Skeletal muscle tissue (tissue), 3 donors: ENCODE measurements at regions not wholly inside any gene's neighbourhood (a gene's known extent, or its start where the extent isn't known, plus 50 kb on each side); places are given as distances from the start of the nearest gene placed in this dataset.

Source experiments
- H3K27ac ChIP-seq: one replicate; pipeline ENCODE4 v1.7.0; 2013; ENCODE audit warnings: mild to moderate bottlenecking, low read depth, low read length, inconsistent platforms
- H3K27me3 ChIP-seq, 3 donors: one replicate each; pipeline ENCODE4 v1.7.0; 2013; ENCODE audit warnings: low read length in 3 of 3; ENCODE audit not compliant: control insufficient read depth in 3 of 3, insufficient read depth in 3 of 3
- H3K36me3 ChIP-seq, 3 donors: one replicate each; pipeline ENCODE4 v1.7.0; 2013; ENCODE audit warnings: low read length in 3 of 3; ENCODE audit not compliant: control insufficient read depth in 3 of 3, insufficient read depth in 3 of 3
- H3K4me1 ChIP-seq, 3 donors: one replicate each; pipeline ENCODE4 v1.7.0; 2013; ENCODE audit warnings: low read length in 3 of 3, mild to moderate bottlenecking in 3 of 3; ENCODE audit not compliant: control insufficient read depth in 3 of 3, insufficient read depth in 3 of 3
- H3K4me3 ChIP-seq, 3 donors: one replicate each; pipeline ENCODE4 v1.7.0; 2013; ENCODE audit warnings: low read length in 3 of 3
- H3K9ac ChIP-seq, 3 donors: one replicate each; pipeline ENCODE4 v1.7.0; 2013; ENCODE audit warnings: low read length in 3 of 3, mild to moderate bottlenecking in 3 of 3, moderate library complexity in 2 of 3, low read depth in 1 of 3
- H3K9me3 ChIP-seq, 3 donors: one replicate each; pipeline ENCODE4 v1.7.0; 2013; ENCODE audit warnings: low read length in 3 of 3; ENCODE audit not compliant: control insufficient read depth in 3 of 3
- donor health status: Osteomylitis.

GRCh38 chr7:30212701-30213111, 71.7 kb upstream of the ZNRF2 start:
- Histone ChIP-seq H3K9ac (no peak overlapping the region), H3K9me3 (no peaks in the 10 kb centered on the region), H3K27ac (no peak overlapping the region), H3K27me3 (no peaks in the 10 kb centered on the region), H3K4me3 (no peak overlapping the region), H3K36me3 (no peaks in the 10 kb centered on the region), H3K4me1 (peaks cover 0 to 8% (median 0%) of the 10 kb centered on the region in 3 donors)

GRCh38 chr7:30213637-30214036, 70.8 kb upstream of the ZNRF2 start:
- Histone ChIP-seq H3K27me3 (no peaks in the 10 kb centered on the region), H3K36me3 (no peaks in the 10 kb centered on the region), H3K9ac (no peak overlapping the region), H3K9me3 (no peaks in the 10 kb centered on the region), H3K4me1 (peaks cover 0 to 8% (median 0%) of the 10 kb centered on the region in 3 donors), H3K4me3 (no peak overlapping the region), H3K27ac (no peak overlapping the region)

- no peak overlapping the region for H3K27ac ChIP-seq
- no peak overlapping the region for H3K9ac ChIP-seq
- H3K4me3 ChIP-seq = no peak overlapping the region
- peaks cover 0 to 8% (median 0%) of the 10 kb centered on the region in 3 donors for H3K4me1 ChIP-seq
- peaks cover 0 to 3% (median 0%) of the 10 kb centered on the region in 3 donors for H3K9me3 ChIP-seq
- no peaks in the 10 kb centered on the region for H3K27me3 ChIP-seq
- no peaks in the 10 kb centered on the region for H3K36me3 ChIP-seq
Observed at GRCh38 chr7:30214651-30215137, 69.7 kb upstream of the ZNRF2 start.

- H3K27me3 ChIP-seq = no peaks in the 10 kb centered on the region
- H3K9ac ChIP-seq = no peak overlapping the region
- H3K4me1 ChIP-seq = peaks cover 17 to 24% (median 20%) of the 10 kb centered on the region in 3 donors
- no peak overlapping the region for H3K4me3 ChIP-seq
- no peaks in the 10 kb centered on the region for H3K36me3 ChIP-seq
- H3K27ac ChIP-seq = no peak overlapping the region
- peaks cover 0 to 3% (median 0%) of the 10 kb centered on the region in 3 donors for H3K9me3 ChIP-seq
Observed at GRCh38 chr7:30221764-30222163, 62.6 kb upstream of the ZNRF2 start.

GRCh38 chr7:30222515-30223215, 61.7 kb upstream of the ZNRF2 start:
- Histone ChIP-seq H3K27ac (no peak overlapping the region), H3K27me3 (no peaks in the 10 kb centered on the region), H3K9me3 (peaks cover 0 to 3% (median 0%) of the 10 kb centered on the region in 3 donors), H3K36me3 (no peaks in the 10 kb centered on the region), H3K9ac (no peak overlapping the region), H3K4me3 (no peak overlapping the region), H3K4me1 (peaks cover 18 to 27% (median 23%) of the 10 kb centered on the region in 3 donors)

GRCh38 chr7:30223896-30224295, 60.5 kb upstream of the ZNRF2 start:
- H3K4me1 ChIP-seq = peaks cover 18 to 27% (median 23%) of the 10 kb centered on the region in 3 donors
- H3K36me3 ChIP-seq = no peaks in the 10 kb centered on the region
- H3K27ac ChIP-seq = no peak overlapping the region
- H3K9me3 ChIP-seq = peaks cover 0 to 3% (median 0%) of the 10 kb centered on the region in 3 donors
- no peak overlapping the region for H3K9ac ChIP-seq
- H3K4me3 ChIP-seq = no peak overlapping the region
- no peaks in the 10 kb centered on the region for H3K27me3 ChIP-seq

- Histone ChIP-seq H3K9me3 (no peaks in the 10 kb centered on the region), H3K4me1 (peaks cover 18 to 27% (median 23%) of the 10 kb centered on the region in 3 donors), H3K4me3 (no peak overlapping the region), H3K27me3 (no peaks in the 10 kb centered on the region), H3K27ac (peak overlapping the region; percentile 93), H3K36me3 (no peaks in the 10 kb centered on the region), H3K9ac (no peak overlapping the region)
Observed at GRCh38 chr7:30224511-30225062, 59.8 kb upstream of the ZNRF2 start.

- Histone ChIP-seq H3K9me3 (no peaks in the 10 kb centered on the region), H3K27ac (peak overlapping the region; percentile 93), H3K36me3 (no peaks in the 10 kb centered on the region), H3K27me3 (no peaks in the 10 kb centered on the region), H3K4me3 (peak overlapping the region in 2 of 3 donors; percentile 41 to 49), H3K9ac (peak overlapping the region; percentile 30 to 85 (median 64)), H3K4me1 (peaks cover 18 to 27% (median 23%) of the 10 kb centered on the region in 3 donors)
Observed at GRCh38 chr7:30225863-30226613, 58.4 kb upstream of the ZNRF2 start.

GRCh38 chr7:30226614-30227268, 57.7 kb upstream of the ZNRF2 start:
- Histone ChIP-seq H3K36me3 (no peaks in the 10 kb centered on the region), H3K9ac (peak overlapping the region in 2 of 3 donors; percentile 64 to 85), H3K27me3 (no peaks in the 10 kb centered on the region), H3K4me1 (peaks cover 18 to 27% (median 23%) of the 10 kb centered on the region in 3 donors), H3K4me3 (peak overlapping the region in 2 of 3 donors; percentile 29 to 49), H3K27ac (peak overlapping the region; percentile 93), H3K9me3 (no peaks in the 10 kb centered on the region)
